Lower leg skin (tissue), 4 donors: ENCODE measurements at regions not wholly inside any gene's neighbourhood (a gene's known extent, or its start where the extent isn't known, plus 50 kb on each side); places are given as distances from the start of the nearest gene placed in this dataset.
A peak's percentile ranks its signal among the peaks of the same experiment; 100 is the strongest.

Experiments
- DNase-seq, 2 donors: peaks; one replicate each; pipeline ENCODE4 v3.0.0-alpha.2; 2019; ENCODE audit warnings: low spot score in 2 of 2
- H3K4me3 ChIP-seq: fragments of 200-600 bp; sonication (generic); 2 replicates; pipeline ENCODE4 v1.5.1; 2017; ENCODE audit warnings: mild to moderate bottlenecking, low read depth; ENCODE audit not compliant: poor library complexity, severe bottlenecking
- POLR2A ChIP-seq, 2 donors: fragments of 450-650 bp; IDR thresholded peaks; one replicate each; pipeline ENCODE4 v1.6.1; 2016 to 2017; ENCODE audit warnings: antibody characterized with exemption in 2 of 2, mild to moderate bottlenecking in 1 of 2, moderate library complexity in 1 of 2
- WGBS, 2 donors: methylation state at CpG; one replicate each; pipeline ENCODE4 v1.1.5; 2018; 5-methylcytosine and 5-hydroxymethylcytosine counted together
- intact Hi-C: fragments of 100-400 bp; cut with DNase I; formaldehyde crosslinking; loops from one replicate; pipeline ENCODE4 v1.15.0; 2023; ENCODE audit warnings: low total_unique reads
- TF ChIP-seq, protein P1 (sequence below), 3 donors: fragments of 450-650 bp; IDR thresholded peaks; one replicate each; pipeline ENCODE4 v1.5.1; 2016; ENCODE audit warnings: antibody characterized with exemption in 3 of 3, mild to moderate bottlenecking in 3 of 3, moderate library complexity in 2 of 3

DNA sequence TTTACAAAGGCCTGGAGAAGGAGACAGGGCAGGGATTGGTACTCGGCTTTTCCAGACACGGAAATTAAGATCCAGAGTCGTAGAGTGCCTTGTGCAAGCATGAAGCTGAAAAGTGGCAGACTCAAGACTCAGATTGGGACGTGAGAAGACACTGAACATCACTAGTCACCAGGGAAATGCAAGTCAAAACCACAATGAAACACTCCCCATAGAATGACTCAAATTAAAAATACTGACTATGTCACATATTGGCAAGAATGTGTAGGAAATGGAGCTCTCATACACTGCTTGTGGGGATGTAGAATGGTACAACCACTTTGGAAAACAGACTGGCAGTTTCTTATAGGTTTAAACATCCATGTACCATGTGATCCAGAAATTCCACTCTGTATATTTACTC lies 472.0 kb downstream of the RPS24 start:
- 90 to 93% methylated on average over 4 of the region's 4 CpGs for WGBS, 2 donors
- intact Hi-C loops: no loop called here
- H3K4me3 ChIP-seq: no peak overlapping the region
- TF ChIP-seq POLR2A (IDR thresholded peaks at IDR 0.05): no peak
- TF ChIP-seq, protein P1, sequence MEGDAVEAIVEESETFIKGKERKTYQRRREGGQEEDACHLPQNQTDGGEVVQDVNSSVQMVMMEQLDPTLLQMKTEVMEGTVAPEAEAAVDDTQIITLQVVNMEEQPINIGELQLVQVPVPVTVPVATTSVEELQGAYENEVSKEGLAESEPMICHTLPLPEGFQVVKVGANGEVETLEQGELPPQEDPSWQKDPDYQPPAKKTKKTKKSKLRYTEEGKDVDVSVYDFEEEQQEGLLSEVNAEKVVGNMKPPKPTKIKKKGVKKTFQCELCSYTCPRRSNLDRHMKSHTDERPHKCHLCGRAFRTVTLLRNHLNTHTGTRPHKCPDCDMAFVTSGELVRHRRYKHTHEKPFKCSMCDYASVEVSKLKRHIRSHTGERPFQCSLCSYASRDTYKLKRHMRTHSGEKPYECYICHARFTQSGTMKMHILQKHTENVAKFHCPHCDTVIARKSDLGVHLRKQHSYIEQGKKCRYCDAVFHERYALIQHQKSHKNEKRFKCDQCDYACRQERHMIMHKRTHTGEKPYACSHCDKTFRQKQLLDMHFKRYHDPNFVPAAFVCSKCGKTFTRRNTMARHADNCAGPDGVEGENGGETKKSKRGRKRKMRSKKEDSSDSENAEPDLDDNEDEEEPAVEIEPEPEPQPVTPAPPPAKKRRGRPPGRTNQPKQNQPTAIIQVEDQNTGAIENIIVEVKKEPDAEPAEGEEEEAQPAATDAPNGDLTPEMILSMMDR (IDR thresholded peaks at IDR 0.05): no peak
- DNase-seq: no peak

DNA sequence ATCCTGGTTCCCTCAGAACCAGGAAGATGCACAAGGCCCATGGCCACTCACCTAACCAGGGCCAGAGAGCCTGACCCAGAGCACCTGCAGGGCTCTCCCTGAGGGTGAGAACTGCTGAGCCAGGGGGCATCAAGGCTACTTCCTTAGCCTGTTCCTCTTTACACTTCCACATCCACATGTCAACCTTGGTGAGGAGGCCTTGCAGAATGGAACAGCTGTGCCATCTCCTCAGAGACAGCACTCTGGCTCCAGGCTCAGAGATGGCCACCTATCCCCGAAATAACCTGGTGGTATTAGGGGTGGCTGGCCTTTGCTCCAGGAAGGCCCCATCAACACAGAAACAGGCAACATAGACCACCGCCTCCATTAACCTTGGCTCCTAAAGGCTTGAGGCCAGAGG lies 473.0 kb downstream of the RPS24 start:
- intact Hi-C loops: no loop called here
- 95 to 100% methylated on average over 2 of the region's 2 CpGs for WGBS, 2 donors
- TF ChIP-seq POLR2A (IDR thresholded peaks at IDR 0.05): no peak
- TF ChIP-seq, protein P1 (IDR thresholded peaks at IDR 0.05): no peak
- no peak for DNase-seq
- H3K4me3 ChIP-seq: no peak overlapping the region

DNA sequence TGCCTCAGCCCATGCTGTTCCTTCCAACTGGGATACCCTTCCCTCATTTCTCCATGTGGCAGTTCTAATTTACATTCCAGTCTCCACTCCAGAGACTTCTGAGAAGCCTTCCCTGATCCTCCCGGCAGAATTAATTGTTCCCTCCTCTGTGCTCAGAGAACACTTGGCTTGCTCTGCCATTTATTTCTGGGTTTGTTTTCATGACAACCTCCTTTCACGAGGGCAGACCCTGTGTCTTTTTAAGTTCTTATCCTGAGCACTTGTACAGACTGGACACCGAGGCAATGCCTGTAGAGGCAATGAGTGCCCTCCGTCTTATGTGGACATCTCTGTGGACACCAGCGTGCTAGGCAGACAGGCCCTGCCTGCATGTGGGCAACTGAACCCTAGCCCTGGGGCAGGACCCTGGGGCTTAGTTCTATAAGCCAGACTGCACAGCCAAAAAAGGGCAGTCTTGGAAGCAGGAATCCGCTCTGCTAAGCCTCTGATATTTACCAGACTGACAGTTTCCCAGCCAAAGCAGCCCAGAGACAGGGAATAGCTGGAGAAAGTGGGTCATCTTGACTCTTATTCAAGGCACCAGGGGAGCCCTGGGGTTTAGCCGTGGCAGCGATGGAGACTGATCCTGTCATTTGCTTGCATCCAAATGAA lies 474.0 kb downstream of the RPS24 start:
- H3K4me3 ChIP-seq: no peak overlapping the region
- intact Hi-C loops: no loop called here
- no peak for TF ChIP-seq POLR2A (IDR thresholded peaks at IDR 0.05)
- TF ChIP-seq, protein P1 (IDR thresholded peaks at IDR 0.05): no peak
- DNase-seq: no peak
- 54 to 59% methylated on average over 8 of the region's 8 CpGs for WGBS, 2 donors

DNA sequence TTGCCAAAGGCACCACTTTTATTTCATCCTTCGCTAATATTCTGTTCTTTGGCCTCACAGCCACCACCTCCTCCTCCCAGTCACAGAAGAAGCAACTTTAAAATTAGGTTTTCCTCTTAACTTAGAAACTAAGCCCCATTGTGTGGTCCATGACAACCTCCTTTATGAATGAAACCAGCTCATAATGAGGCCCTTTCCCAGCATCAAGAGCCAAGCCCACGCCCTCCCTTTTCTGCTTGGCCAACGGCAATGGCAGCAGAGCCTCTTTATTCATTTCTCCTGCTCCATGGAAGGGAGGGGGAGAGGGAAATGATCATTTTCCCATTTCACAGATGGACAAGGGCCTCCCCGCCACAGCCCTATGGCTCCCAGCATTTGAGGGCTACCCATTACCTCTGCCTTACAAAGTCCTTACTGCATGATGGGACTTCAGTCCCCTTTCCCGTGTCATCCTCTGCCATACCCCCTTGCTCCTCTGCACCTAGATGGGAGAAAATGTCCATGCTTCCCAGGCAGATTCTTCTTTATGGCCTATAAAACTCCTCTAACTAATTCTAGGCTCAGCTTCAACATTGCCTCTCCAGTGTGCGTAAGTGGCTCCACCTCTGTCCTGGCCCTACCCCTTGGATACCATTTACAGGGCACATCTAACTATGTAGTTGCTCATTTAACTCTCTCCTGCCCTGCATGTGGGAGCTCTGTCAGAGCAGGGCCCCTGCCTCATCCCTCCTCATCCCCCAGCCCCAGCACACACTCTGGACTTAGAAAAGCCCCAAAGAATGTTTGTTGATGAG lies 475.5 kb downstream of the RPS24 start:
- 75 to 80% methylated on average over 6 of the region's 6 CpGs for WGBS, 2 donors
- TF ChIP-seq, protein P1 (IDR thresholded peaks at IDR 0.05): no peak
- no peak for TF ChIP-seq POLR2A (IDR thresholded peaks at IDR 0.05)
- no peak for DNase-seq
- intact Hi-C loops: no loop called here
- H3K4me3 ChIP-seq: no peak overlapping the region

DNA sequence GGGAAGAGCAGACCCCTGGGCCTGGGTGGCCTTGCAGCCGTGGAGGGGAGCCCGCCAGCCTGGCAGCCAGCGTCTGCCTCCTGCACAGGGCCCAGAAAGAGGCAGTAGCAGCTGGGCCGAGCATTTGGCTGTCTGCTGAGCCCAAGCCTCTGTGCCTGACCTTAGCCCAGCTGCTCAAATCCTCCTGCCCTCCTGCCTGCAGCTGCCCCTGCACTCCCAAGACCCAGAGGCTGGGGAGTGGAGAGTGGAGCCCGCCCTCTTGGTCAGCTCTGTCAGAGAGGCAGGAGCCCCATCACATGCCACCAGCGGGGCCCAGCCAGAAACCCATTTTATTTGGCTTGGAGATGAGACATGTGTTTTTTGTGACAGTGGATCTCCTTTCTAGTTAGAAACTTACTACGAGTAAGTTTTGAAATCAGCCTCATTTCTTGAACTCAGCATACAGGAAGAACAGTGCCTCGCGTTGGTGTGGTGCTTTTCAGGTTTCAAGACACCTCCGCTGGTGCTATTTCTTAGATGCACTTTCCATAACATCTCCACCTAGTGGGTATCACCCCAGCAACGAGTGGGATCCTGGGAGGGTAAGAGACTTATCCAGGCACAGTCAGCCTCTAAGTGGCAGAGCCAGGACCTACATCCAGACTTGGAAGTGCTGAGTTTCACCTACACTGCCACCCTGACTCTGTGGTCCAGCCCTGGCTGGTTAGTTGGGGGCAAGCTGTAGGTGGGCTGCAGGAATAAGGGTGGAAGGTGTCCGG lies 477.1 kb downstream of the RPS24 start:
- no peak overlapping the region for H3K4me3 ChIP-seq
- WGBS, 2 donors: 69 to 74% methylated on average over 12 of the region's 12 CpGs
- peak in 1 of 2 donors; percentile 90 for DNase-seq
- intact Hi-C loops: no loop called here
- TF ChIP-seq, protein P1 (IDR thresholded peaks at IDR 0.05): no peak
- no peak for TF ChIP-seq POLR2A (IDR thresholded peaks at IDR 0.05)
